Heart left ventricle (tissue), 13 donors: ENCODE measurements at regions not wholly inside any gene's neighbourhood (a gene's known extent, or its start where the extent isn't known, plus 50 kb on each side); places are given as distances from the start of the nearest gene placed in this dataset.

Experiments
- CTCF ChIP-seq, 12 donors: fragments of 200-600 bp; sonication (generic) in 4 of 12; IDR thresholded peaks; one replicate each; pipeline versions ENCODE4 v1.5.0 to v1.8.0; 2018 to 2022; ENCODE audit warnings: antibody characterized with exemption in 12 of 12, mild to moderate bottlenecking in 5 of 12
- POLR2A ChIP-seq, 2 donors: fragments of 450-650 bp; IDR thresholded peaks; one replicate each; pipeline ENCODE4 v1.6.1; 2017; ENCODE audit warnings: antibody characterized with exemption in 2 of 2, mild to moderate bottlenecking in 2 of 2, moderate library complexity in 2 of 2
- donor health status: ischemic (EF 13 %, LVEDD 7.1; RV severe dilation, severe dysfunction).
- donor health status: DM: no; HTN: yes; CAD: no.
- donor health status: DM: no; HTN: no; CAD: no.
- donor health status: ischemic (EF 25% LVEDD 6.9; RV normal size, moderate dysfunction).
- donor health status: ischemic (EF 25% LVEDD 5.7; RV mildly dilated, moderate dysfunction).
- donor health status: ischemic (EF 35%, LVEDD 5.7; RV mildly dilated, moderate dysfunction).
- donor health status: nonischemic (EF 11% LVEDD 7.7; RV severe dilation, severe dysfunction).
- donor health status: DM: yes; HTN: yes; CAD: no.
- donor health status: PGD.
- donor health status: ischemic (EF 29% LVEDD 5.4; RV normal size, mild dysfunction).
- donor health status: nonischemic (EF 23%, LVEDD 6.1; RV moderate dilation, normal function).

DNA sequence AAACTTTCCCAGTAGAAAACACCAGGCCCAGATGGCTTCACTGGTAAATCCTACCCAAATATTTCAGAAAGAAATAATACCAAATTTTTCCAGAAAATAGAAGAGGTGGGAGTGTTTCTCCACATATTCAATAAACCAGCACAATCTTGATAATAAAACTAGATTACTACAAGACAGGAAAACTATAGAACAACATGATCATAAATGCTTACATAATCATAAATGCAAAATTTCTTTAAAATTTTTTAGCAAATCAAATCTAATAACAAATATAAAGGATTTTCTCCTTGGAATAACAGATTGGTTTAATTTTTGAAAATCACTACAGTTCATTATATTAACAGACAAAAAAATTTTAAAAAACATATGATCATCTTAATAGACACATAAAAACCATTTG, 294.5 kb downstream of the BCL11B start:
- TF ChIP-seq CTCF (IDR thresholded peaks at IDR 0.05) (no peak), POLR2A (IDR thresholded peaks at IDR 0.05) (no peak)
